H1 (cell line): ENCODE measurements at regions not wholly inside any gene's neighbourhood (a gene's known extent, or its start where the extent isn't known, plus 50 kb on each side); places are given as distances from the start of the nearest gene placed in this dataset.

ENCODE experiments used
- CBX8 ChIP-seq: fragments of 300-800, 300-1000 bp; sonication (generic); IDR thresholded peaks from 2 replicates; pipeline ENCODE4 v1.7.1; 2016; ENCODE audit warnings: low read depth, low read length, borderline replicate concordance
- EZH2 ChIP-seq: fragments of 200-600 bp; sonication (generic); IDR thresholded peaks from 2 replicates; pipeline ENCODE4 v1.7.1; 2012; ENCODE audit warnings: low read depth, mild to moderate bottlenecking, moderate library complexity, low read length, inconsistent platforms; ENCODE audit not compliant: severe bottlenecking
- SP2 ChIP-seq: IDR thresholded peaks from 2 replicates; pipeline ENCODE4 v1.6.1; 2012; ENCODE audit warnings: mild to moderate bottlenecking, low read length, inconsistent platforms

- TF ChIP-seq EZH2 (no peak), CBX8 (no peak), SP2 (no peak)
Measured at GRCh38 chr1:147409886-147410285, 131.4 kb upstream of the BCL9 start (continued).
